ENCODE measurements at regions not wholly inside any gene's neighbourhood (a gene's known extent, or its start where the extent isn't known, plus 50 kb on each side); places are given as distances from the start of the nearest gene placed in this dataset.

DNA sequence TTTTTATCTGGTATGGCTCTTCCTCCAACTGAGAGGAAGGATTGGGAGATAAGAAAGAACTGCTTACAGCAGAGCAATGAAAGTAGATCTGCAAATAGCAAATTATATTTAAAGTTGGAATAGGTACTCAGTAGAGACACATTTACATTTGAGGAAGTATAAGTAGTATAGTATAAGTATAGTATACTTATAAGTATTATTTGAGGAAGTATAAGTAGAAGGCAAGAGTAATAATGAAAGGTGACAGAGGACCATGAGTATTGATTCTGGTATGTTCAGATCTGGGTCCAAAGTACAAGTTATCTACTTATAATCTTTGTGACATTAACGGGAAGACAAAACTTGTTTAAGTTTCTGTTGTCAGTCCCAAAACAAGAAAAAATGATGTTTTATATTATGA lies 527.6 kb upstream of the SORCS1 start:
- H3K79me2 ChIP-seq (ENCODE audit: control insufficient read depth, insufficient read depth, low read length), result no peaks in the 10 kb centered on the region
- POLR2A ChIA-PET, result no interaction called here
- H4K20me1 ChIP-seq (ENCODE audit: control insufficient read depth, insufficient read depth, low read length, poor library complexity, severe bottlenecking), result no peaks in the 10 kb centered on the region

DNA sequence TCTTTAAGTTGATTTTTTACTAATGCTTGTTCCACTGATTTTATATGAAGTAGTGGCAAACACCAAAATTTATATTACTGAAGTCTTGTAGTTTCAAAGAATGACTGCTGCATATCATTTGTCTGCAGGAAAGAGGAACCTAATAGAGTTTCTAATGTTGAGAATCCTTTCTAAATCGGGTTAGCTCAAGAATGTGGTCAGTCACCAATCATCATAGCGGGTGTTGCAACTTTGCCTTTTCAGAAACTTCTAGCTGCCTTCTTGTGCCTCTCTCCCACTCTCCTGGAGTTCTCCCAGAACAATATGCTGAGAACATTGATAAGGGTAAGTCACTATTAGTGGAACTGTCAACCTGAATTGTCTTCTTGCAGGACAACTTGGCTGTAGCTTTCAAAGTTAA lies 524.8 kb upstream of the SORCS1 start:
- H3K9me3 Mint-ChIP-seq (ENCODE audit: insufficient read depth), result no peaks in the 10 kb centered on the region
- H3K4me3 ChIP-seq (ENCODE audit: control extremely low read depth in 1 of 5, extremely low read depth in 1 of 5, insufficient read depth in 1 of 5, low read depth in 2 of 5, low read length in 4 of 5), result peak overlapping the region in 3 of 5 experiments; percentile 30 to 40 (median 31)

More for the DNA sequence above, 527.6 kb upstream of the SORCS1 start:
- Histone ChIP-seq H3K4me3 (ENCODE audit: control extremely low read depth in 1 of 5, extremely low read depth in 1 of 5, insufficient read depth in 1 of 5, low read depth in 2 of 5, low read length in 4 of 5) (no peak overlapping the region), H3K4me2 (replicated peaks; ENCODE audit: low read depth, low read length, poor library complexity, severe bottlenecking) (no peak overlapping the region), H3K36me3 (replicated peaks in 1 of 2; ENCODE audit: control extremely low read depth in 1 of 2, control insufficient read depth in 1 of 2, extremely low read depth in 1 of 2, insufficient read depth in 2 of 2, low read length in 1 of 2) (no peaks in the 10 kb centered on the region), H3K9me3 (ENCODE audit: control extremely low read depth in 1 of 3, control insufficient read depth in 2 of 3, insufficient read depth in 1 of 3, low read length in 2 of 3) (no peaks in the 10 kb centered on the region), H2AFZ (ENCODE audit: insufficient read depth, low read depth, low read length, poor library complexity, severe bottlenecking) (no peak overlapping the region), H3K27ac (ENCODE audit: low read length in 2 of 2) (no peak overlapping the region), H3K4me1 (ENCODE audit: control insufficient read depth in 2 of 2, insufficient read depth in 2 of 2, low read length in 2 of 2) (peaks cover 0 to 7% of the 10 kb centered on the region in 2 donors), H3K9ac (ENCODE audit: low read length) (no peak overlapping the region), H3K27me3 (replicated peaks in 1 of 4; ENCODE audit: control extremely low read depth in 1 of 4, control insufficient read depth in 3 of 4, insufficient read depth in 4 of 4, low read length in 3 of 4) (no peaks in the 10 kb centered on the region)
- WGBS (ENCODE audit: insufficient coverage), result no CpG with 5 or more reads among the region's 1 CpG
- TF ChIP-seq EZH2 (IDR thresholded peaks at IDR 0.05; ENCODE audit: borderline replicate concordance, insufficient read depth, low read depth, low read length, poor library complexity, severe bottlenecking), result no peak
- TF ChIP-seq, protein P1, sequence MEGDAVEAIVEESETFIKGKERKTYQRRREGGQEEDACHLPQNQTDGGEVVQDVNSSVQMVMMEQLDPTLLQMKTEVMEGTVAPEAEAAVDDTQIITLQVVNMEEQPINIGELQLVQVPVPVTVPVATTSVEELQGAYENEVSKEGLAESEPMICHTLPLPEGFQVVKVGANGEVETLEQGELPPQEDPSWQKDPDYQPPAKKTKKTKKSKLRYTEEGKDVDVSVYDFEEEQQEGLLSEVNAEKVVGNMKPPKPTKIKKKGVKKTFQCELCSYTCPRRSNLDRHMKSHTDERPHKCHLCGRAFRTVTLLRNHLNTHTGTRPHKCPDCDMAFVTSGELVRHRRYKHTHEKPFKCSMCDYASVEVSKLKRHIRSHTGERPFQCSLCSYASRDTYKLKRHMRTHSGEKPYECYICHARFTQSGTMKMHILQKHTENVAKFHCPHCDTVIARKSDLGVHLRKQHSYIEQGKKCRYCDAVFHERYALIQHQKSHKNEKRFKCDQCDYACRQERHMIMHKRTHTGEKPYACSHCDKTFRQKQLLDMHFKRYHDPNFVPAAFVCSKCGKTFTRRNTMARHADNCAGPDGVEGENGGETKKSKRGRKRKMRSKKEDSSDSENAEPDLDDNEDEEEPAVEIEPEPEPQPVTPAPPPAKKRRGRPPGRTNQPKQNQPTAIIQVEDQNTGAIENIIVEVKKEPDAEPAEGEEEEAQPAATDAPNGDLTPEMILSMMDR (IDR thresholded peaks at IDR 0.05), result no peak
- DNase-seq (peak; percentile 7), ATAC-seq (ENCODE audit: low read depth) (no peak)
- CTCF ChIA-PET, result no interaction called here
- Mint-ChIP-seq H3K4me1 (peaks cover 6% of the 10 kb centered on the region), H3K27ac (no peak overlapping the region), H3K4me3 (no peak overlapping the region), H3K9me3 (ENCODE audit: insufficient read depth) (no peaks in the 10 kb centered on the region), H3K27me3 (no peaks in the 10 kb centered on the region)
- intact Hi-C loops (cut with micrococcal nuclease), result no loop called here

More for the DNA sequence above, 524.8 kb upstream of the SORCS1 start:
- Histone ChIP-seq H3K27ac (ENCODE audit: low read length in 2 of 2) (peak overlapping the region in 1 of 2 donors; percentile 30), H3K4me2 (replicated peaks; ENCODE audit: low read depth, low read length, poor library complexity, severe bottlenecking) (peak overlapping the region; percentile 50), H2AFZ (ENCODE audit: insufficient read depth, low read depth, low read length, poor library complexity, severe bottlenecking) (peak overlapping the region; percentile 48), H3K9ac (ENCODE audit: low read length) (peak overlapping the region; percentile 56), H4K20me1 (ENCODE audit: control insufficient read depth, insufficient read depth, low read length, poor library complexity, severe bottlenecking) (no peaks in the 10 kb centered on the region), H3K79me2 (ENCODE audit: control insufficient read depth, insufficient read depth, low read length) (no peaks in the 10 kb centered on the region), H3K27me3 (replicated peaks in 1 of 4; ENCODE audit: control extremely low read depth in 1 of 4, control insufficient read depth in 3 of 4, insufficient read depth in 4 of 4, low read length in 3 of 4) (no peaks in the 10 kb centered on the region), H3K4me1 (ENCODE audit: control insufficient read depth in 2 of 2, insufficient read depth in 2 of 2, low read length in 2 of 2) (peaks cover 8 to 29% of the 10 kb centered on the region in 2 donors), H3K36me3 (replicated peaks in 1 of 2; ENCODE audit: control extremely low read depth in 1 of 2, control insufficient read depth in 1 of 2, extremely low read depth in 1 of 2, insufficient read depth in 2 of 2, low read length in 1 of 2) (no peaks in the 10 kb centered on the region), H3K9me3 (ENCODE audit: control extremely low read depth in 1 of 3, control insufficient read depth in 2 of 3, insufficient read depth in 1 of 3, low read length in 2 of 3) (no peaks in the 10 kb centered on the region)
- no peak for TF ChIP-seq EZH2 (IDR thresholded peaks at IDR 0.05; ENCODE audit: borderline replicate concordance, insufficient read depth, low read depth, low read length, poor library complexity, severe bottlenecking)
- TF ChIP-seq, protein P1 (IDR thresholded peaks at IDR 0.05), result no peak
- WGBS (ENCODE audit: insufficient coverage), result no CpG with 5 or more reads among the region's 2 CpGs
- H3K27me3 Mint-ChIP-seq, result no peaks in the 10 kb centered on the region
- ATAC-seq (ENCODE audit: low read depth), result no peak
- ChIA-PET CTCF (no interaction called here), POLR2A (no interaction called here)
- peak overlapping the region; percentile 61 for H3K4me3 Mint-ChIP-seq
- intact Hi-C loops (cut with micrococcal nuclease), result loop anchor here (10.0 kb wide), 1 partner anchor 275 kb away; no protein-coding TSS in a partner anchor
- no peak overlapping the region for H3K27ac Mint-ChIP-seq
- peaks cover 12% of the 10 kb centered on the region for H3K4me1 Mint-ChIP-seq
- DNase-seq, result peak; percentile 36

All from B cell (primary cell).